ENCODE measurements at regions not wholly inside any gene's neighbourhood (a gene's known extent, or its start where the extent isn't known, plus 50 kb on each side); places are given as distances from the start of the nearest gene placed in this dataset.
"Not testable (repeated sequence)": the region's sequence is repeated elsewhere in the genome, so short reads cannot be mapped to it uniquely, and the experiment has no call there.

DNA sequence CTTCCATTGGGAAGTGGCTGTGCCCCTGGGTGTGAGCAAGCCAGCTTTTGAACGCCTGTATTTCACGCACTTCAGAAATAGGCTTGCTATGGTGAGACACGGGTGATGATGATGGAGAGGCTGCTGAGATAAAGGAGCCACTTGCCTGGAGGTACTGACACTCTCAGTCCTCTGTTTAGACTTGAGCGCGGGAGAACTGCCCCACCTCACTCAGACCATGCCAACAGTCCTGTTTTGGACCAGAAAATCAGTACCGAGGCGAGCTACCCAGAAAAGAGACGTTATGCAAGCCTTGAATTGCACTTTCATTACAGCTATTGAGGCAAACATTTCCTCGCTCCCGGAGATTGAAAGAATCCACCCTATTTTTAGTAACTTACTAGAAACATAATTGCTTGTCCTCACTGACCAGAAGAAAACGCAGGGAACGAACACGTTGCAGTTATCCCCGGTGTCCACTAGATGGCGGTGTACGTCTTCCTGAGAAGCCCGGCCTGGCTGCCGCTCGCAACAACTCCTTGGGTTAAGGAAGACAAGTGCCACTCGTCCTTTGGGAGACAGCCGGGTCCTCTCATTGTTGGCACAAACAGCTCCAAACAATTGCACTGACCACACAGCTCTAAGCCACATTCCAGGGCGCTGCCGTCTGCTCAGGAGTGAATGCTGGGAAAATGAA is 142.4 kb downstream of the PSAT1 start:
- H3K27ac ChIP-seq: no peak overlapping the region
- H3K4me1 ChIP-seq: peaks cover 0 to 11% (median 5%) of the 10 kb centered on the region in 4 donors
- H3K9me3 ChIP-seq: no peaks in the 10 kb centered on the region
- H3K27me3 ChIP-seq: no peaks in the 10 kb centered on the region
- no peaks in the 10 kb centered on the region for H3K36me3 ChIP-seq
- no peak for TF ChIP-seq POLR2AphosphoS5 (IDR thresholded peaks at IDR 0.05)
- TF ChIP-seq, protein P1, sequence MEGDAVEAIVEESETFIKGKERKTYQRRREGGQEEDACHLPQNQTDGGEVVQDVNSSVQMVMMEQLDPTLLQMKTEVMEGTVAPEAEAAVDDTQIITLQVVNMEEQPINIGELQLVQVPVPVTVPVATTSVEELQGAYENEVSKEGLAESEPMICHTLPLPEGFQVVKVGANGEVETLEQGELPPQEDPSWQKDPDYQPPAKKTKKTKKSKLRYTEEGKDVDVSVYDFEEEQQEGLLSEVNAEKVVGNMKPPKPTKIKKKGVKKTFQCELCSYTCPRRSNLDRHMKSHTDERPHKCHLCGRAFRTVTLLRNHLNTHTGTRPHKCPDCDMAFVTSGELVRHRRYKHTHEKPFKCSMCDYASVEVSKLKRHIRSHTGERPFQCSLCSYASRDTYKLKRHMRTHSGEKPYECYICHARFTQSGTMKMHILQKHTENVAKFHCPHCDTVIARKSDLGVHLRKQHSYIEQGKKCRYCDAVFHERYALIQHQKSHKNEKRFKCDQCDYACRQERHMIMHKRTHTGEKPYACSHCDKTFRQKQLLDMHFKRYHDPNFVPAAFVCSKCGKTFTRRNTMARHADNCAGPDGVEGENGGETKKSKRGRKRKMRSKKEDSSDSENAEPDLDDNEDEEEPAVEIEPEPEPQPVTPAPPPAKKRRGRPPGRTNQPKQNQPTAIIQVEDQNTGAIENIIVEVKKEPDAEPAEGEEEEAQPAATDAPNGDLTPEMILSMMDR (IDR thresholded peaks at IDR 0.05): peak; percentile 62 to 89 (median 71)
- no peak for TF ChIP-seq EP300 (IDR thresholded peaks at IDR 0.05)
- TF ChIP-seq POLR2A (IDR thresholded peaks at IDR 0.05): no peak
- 8 to 17% methylated on average over 23 of the region's 23 CpGs for WGBS, 2 donors
- peak; percentile 90 for DNase-seq
- intact Hi-C loops (cut with DNase I): no loop called here
- H3K4me3 ChIP-seq: peak overlapping the region in 2 of 4 donors; percentile 28 to 31

DNA sequence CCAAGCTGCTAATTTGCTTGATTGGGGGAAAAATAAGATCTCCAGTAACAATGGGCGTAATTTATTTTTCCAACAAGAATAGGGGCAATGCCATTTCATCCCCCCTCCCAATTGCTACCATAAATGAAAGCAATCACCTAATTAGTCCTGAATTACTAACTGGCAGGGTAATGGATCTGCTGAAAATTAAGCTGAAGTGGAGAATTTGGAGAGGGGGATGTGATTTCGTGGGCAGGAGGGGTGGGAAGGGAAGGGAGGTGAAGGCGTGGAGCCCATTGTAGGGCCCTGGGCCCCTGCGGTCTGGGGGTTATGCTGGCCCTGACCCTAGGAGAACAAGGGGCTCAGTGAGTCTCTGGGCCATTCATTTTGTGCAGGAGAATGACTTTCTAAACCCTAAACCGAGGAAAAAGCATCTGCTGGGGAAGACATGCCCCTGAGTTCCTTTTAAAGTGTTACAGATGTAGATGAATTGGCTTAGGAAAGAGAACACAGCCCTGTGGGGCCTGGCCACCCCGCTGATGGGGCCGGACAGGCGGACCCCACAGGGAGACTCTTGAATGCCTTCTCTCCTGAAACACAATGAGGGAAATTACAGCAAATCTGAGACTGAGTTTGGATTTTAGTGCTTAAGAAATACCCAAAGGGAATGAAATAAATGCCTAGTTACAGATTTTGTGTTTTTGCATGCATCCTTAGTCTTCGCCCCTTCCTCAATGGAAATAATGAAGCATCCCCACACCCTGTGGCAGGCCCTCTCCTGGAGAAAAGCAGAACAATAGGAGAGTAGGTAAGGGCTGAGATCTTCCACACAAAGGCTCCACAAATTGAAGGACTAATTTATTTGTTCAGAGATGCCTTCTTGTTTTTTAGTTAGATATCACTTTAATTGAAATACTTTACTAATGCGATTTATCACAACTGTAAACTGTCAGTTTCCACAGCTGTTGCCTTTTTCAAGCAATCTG is 143.2 kb downstream of the PSAT1 start:
- Histone ChIP-seq H3K36me3 (no peaks in the 10 kb centered on the region), H3K9me3 (no peaks in the 10 kb centered on the region), H3K27me3 (no peaks in the 10 kb centered on the region), H3K27ac (no peak overlapping the region), H3K4me1 (peaks cover 0 to 11% (median 5%) of the 10 kb centered on the region in 4 donors), H3K4me3 (no peak overlapping the region)
- no peak for DNase-seq
- intact Hi-C loops (cut with DNase I): no loop called here
- 80 to 81% methylated on average over 10 of the region's 10 CpGs for WGBS, 2 donors
- TF ChIP-seq EP300 (IDR thresholded peaks at IDR 0.05) (no peak), POLR2AphosphoS5 (IDR thresholded peaks at IDR 0.05) (no peak), POLR2A (IDR thresholded peaks at IDR 0.05) (no peak)
- TF ChIP-seq, protein P1 (IDR thresholded peaks at IDR 0.05): no peak

DNA sequence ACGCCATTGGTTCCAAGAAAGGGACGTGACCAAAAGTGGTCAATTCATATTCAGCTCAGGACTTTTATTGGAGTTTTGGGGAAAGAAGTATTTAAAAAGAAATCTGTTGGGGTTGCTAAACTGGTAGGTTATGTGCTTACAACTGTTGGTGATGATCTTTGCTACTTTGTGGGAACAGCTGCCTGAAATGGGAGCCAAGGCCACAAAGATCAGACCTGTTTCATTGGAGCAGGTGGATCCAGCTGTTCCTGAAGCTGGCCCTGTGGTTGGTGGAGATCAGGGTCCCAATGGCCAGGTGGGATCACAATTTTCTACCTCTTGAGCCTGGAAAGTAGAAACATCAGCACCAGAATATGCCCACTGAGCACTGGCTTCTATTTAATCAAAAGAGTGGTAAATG is 144.5 kb downstream of the PSAT1 start:
- WGBS, 2 donors: 84 to 89% methylated on average over 2 of the region's 2 CpGs
- peaks cover 0 to 11% (median 5%) of the 10 kb centered on the region in 4 donors for H3K4me1 ChIP-seq
- no peak overlapping the region for H3K27ac ChIP-seq
- no peak overlapping the region for H3K4me3 ChIP-seq
- no peaks in the 10 kb centered on the region for H3K27me3 ChIP-seq
- H3K9me3 ChIP-seq: no peaks in the 10 kb centered on the region
- intact Hi-C loops (cut with DNase I): no loop called here
- DNase-seq: no peak
- TF ChIP-seq POLR2AphosphoS5 (IDR thresholded peaks at IDR 0.05) (no peak), EP300 (IDR thresholded peaks at IDR 0.05) (no peak), POLR2A (IDR thresholded peaks at IDR 0.05) (no peak)
- TF ChIP-seq, protein P1 (IDR thresholded peaks at IDR 0.05): no peak
- H3K36me3 ChIP-seq: no peaks in the 10 kb centered on the region

DNA sequence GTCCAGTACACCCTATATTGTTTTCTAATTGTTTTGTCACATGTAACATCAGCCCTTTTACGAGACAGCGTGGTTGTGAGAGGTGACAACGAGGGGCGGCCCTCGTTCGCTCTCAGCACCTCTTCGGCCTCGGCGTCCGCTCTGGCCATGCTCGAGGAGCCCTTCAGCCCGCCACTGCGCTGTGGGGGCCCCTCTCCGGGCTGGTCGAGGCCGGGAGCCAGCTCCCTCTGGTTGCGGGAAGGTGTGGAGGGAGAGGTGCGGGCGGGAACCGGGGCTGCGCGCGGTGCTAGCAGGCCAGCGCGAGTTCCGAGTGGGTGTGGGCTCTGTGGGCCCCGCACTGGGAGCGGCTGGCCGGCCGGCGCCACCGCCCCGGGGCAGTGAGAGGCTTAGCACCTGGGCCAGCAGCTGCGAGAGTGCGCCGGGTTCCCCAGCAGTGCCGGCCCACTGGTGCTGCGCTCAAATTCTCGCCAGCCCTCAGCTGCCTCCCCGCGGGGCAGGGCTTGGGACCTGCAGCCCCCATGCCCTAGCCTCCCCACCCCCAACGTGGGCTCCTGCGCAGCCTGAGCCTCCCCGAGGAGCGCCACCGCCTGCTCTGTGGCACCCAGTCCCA is 145.0 kb downstream of the PSAT1 start:
- H3K9me3 ChIP-seq: no peaks in the 10 kb centered on the region
- TF ChIP-seq, protein P1 (IDR thresholded peaks at IDR 0.05): no peak
- TF ChIP-seq EP300 (IDR thresholded peaks at IDR 0.05): no peak
- no peak for TF ChIP-seq POLR2A (IDR thresholded peaks at IDR 0.05)
- TF ChIP-seq POLR2AphosphoS5 (IDR thresholded peaks at IDR 0.05): no peak
- DNase-seq: no peak
- no peaks in the 10 kb centered on the region for H3K27me3 ChIP-seq
- peaks cover 0 to 11% (median 5%) of the 10 kb centered on the region in 4 donors for H3K4me1 ChIP-seq
- intact Hi-C loops (cut with DNase I): no loop called here
- H3K36me3 ChIP-seq: no peaks in the 10 kb centered on the region
- no peak overlapping the region for H3K27ac ChIP-seq
- WGBS, 2 donors: 92 to 95% methylated on average over 46 of the region's 46 CpGs
- H3K4me3 ChIP-seq: no peak overlapping the region

DNA sequence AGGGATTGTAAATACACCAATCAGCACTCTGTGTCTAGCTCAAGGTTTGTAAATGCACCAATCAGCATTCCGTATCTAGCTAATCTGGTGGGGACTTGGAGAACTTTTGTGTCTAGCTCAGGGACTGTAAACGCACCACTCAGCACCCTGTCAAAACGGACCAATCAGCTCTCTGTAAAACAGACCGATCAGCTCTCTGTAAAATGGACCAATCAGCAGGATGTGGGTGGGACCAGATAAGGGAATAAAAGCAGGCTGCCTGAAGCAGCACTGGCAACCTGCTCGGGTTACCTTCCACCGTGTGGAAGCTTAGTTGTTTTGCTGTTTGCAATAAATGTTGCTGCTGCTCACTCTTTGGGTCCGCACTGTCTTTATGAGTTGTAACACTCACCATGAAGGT is 145.7 kb downstream of the PSAT1 start:
- peaks cover 0 to 11% (median 5%) of the 10 kb centered on the region in 4 donors for H3K4me1 ChIP-seq
- intact Hi-C loops (cut with DNase I); H3K9me3 ChIP-seq; H3K4me3 ChIP-seq; H3K27ac ChIP-seq; H3K36me3 ChIP-seq; DNase-seq; H3K27me3 ChIP-seq: not testable (repeated sequence)
- 73 to 90% methylated on average over 7 of the region's 7 CpGs for WGBS, 2 donors
